GM18508 (cell line): ENCODE measurements at regions not wholly inside any gene's neighbourhood (a gene's known extent, or its start where the extent isn't known, plus 50 kb on each side); places are given as distances from the start of the nearest gene placed in this dataset.
"Not testable (repeated sequence)": the region's sequence is repeated elsewhere in the genome, so short reads cannot be mapped to it uniquely, and the experiment has no call there.

ENCODE experiments used
- ATAC-seq: cut with Tn5 transposase; IDR thresholded peaks from one replicate; pipeline ENCODE4 v1.9.1; 2021; ENCODE audit warnings: moderate number of reproducible peaks; ENCODE audit not compliant: insufficient read depth, unreplicated experiment

- ATAC-seq = no peak
Measured at GRCh38 chr9:86513429-86513828, 159.2 kb upstream of the TUT7 start.

DNA sequence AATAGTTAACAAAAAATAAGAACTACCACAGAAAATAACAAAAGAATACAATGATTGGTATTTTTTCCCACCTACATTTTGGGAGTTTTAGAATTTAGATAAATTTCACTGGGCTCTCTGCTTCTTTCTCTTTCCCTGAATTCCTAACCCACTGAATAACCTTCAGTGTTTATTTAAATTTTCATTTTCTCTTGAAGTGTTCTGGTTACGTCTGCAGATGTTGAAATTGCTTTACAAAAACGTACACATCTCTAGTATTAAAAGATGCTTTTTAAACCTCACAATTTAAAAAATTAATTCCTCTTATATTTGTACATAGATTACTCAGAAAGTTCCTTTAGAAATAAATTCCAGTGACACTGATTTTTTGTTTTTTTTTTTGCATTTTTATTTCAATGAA is 158.7 kb upstream of the TUT7 start:
- ATAC-seq = no peak

DNA sequence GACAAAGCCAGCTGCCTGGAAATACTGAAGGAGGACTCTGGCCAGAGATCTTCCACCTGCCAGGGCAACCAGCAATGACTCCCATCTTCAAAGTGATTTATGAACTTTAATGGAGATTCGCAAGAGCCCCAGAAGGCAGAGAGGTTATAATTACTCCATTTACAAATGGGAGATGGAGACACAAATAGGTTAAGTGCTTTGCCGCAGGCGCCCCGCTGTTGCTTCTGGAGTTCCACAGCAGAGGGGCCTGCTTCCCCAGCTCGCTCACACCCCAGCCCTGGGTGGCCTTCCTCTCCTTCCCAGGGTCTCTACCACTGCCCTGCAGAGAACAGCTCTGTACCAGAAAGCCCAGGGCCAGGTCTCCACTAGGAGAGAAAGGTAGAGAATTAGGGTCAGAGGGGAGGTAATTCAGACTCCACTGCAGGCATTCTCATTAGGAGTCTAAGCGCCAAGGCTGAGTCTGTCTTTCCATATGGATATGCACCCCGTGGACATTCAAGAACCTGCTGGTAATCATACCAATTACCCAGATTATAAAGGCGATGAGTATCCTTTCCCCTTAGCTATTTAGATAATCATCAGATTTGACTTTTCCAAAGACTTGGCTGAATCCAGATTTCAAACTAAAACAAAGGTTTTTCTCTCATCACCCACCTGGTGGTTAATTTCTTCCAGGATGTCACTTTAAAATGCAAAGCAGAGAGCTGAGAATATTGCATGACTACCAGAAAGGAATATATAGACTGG is 157.6 kb upstream of the TUT7 start:
- ATAC-seq = no peak

- ATAC-seq = peak; percentile 76
Measured at GRCh38 chr9:86508208-86508903, 154.1 kb upstream of the TUT7 start.

- ATAC-seq = no peak
Measured at GRCh38 chr9:86507212-86507630, 153.0 kb upstream of the TUT7 start.

DNA sequence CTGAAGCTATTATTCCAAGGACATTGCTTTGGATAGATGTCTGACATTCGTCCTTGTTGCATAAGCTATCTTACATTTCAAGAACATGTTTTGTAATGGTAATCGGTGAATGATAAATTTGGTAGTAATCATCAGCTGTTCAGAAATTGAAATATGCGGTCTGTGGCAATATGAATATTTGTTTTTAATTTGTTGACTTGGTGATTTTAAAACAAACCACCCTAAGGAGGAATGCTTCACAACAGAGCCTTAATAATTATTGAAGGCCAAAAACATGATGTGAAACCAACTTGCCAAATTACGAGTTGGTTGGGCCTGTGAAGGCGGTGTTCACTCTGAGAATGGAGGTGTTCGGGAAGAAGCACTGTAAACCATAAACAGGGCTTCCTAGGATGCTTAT is 149.7 kb upstream of the TUT7 start:
- ATAC-seq = no peak

GRCh38 chr9:86503314-86503713 is 149.1 kb upstream of the TUT7 start:
- no peak for ATAC-seq

DNA sequence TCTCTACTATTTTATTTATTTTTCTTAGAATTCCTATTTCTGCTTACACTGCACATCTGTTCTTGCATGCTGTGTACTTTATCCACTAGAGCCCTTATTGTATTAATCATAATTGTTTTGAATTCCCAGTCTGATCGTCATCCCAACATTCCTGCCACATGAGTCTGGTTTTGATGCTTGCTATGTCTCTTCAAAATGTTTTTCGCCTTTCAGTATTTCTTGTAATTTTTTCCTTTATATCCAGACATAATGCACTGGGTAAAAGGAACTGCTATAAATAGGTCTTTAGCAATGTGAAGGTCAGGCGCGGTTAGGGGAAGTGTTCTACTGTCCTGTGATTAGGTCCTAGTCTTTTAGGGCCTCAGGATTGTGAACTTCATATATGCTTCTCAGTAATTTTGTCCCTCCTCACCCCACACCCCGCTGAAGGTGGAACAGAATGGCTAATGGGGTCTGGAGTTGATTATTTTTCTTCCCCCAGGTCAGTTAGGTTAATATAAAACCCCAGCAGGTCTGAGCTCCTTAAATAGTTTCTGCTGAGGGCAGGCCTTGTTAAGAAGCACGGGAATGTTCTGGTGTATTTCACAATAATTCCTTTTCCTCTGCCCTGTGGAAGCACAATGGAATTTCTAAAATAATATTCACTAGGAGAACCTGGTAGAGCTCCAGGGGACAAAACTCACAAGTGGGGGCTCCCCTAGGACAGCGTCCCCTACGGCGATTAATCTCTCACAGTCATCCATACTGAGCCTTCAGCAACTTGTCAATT is 146.6 kb upstream of the TUT7 start:
- no peak for ATAC-seq

- no peak for ATAC-seq
Measured at GRCh38 chr9:86500031-86500430, 145.8 kb upstream of the TUT7 start.

- no peak for ATAC-seq
Measured at GRCh38 chr9:86494644-86495111, 140.5 kb upstream of the TUT7 start.

DNA sequence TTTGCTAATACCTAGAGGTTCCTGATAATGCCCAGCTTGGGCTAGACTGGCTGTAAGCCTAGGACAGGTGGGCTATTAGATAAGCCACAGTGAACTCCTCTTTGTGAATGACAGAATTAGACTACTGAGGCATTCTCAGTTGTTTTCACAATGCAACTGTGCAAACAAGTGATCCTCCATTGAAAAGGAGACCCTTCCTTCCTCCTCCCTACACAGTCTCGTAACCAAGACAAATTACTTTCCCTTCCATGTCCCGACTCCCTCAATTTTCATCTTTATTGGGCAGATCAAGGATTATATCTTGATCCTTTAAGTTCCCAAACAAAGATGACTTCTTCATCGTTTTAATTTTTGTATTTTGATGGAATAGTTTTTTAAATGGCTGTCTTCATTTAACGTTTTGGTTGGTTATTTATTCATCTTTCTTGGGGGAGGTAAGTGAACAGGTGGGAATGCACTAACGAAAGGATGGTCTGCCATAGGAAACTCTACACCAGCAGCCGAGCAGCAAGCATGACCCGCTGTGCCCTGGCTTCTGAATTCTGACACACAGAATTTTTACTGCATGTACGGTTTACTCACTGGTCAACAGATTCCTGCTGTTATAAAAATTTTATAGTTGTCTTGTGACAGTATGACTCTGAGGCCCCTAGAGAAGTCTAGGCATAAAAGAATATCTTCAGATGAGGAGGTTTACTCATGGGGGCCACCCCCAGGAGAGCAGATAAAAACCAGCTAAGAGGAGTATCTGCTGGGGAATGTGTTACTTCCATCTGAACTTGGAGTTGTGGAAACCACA is 137.5 kb upstream of the TUT7 start:
- no peak for ATAC-seq

DNA sequence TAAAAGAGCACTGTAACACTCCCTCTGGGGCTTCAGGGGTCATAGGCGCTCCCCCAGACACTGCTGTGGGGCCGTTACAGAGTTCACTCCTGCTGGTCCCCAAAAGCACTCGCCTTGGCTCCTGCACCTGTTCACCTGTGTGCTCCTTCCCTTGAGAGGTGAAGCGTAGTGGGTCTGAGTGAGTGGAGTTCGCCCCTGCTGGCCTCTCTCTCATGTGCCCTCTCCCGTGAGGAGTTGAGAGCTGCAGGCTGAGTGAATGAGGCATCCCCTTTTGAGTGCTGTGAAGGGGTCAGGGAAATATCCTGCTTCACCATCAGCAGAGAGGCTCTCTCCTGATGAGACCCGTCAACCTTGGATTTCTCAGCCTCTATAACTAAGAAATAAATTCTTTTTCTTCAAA is 134.6 kb upstream of the TUT7 start:
- no peak for ATAC-seq

GRCh38 chr9:86488345-86488744 is 134.1 kb upstream of the TUT7 start:
- no peak for ATAC-seq

DNA sequence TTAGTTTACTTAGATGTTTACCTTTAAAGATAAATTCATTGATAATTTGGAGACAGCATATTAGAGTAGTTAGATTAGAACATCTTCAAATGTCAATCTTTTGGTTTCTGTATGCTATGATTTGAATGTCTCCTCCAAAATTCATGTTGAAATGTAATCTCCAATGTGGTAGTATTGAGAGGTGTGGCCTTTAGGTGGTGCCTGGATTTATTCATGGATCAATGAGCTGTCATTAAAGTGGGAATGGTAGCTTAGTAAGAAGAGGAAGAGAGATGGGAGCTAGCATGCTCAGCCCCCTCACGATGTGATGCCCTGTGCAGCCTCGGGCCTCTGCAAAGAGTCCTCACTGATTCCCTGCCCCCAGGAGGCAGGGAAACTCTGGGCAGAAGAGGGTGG is 133.6 kb upstream of the TUT7 start:
- no peak for ATAC-seq

- ATAC-seq = no peak
Measured at GRCh38 chr9:86486891-86487837, 133.0 kb upstream of the TUT7 start.

DNA sequence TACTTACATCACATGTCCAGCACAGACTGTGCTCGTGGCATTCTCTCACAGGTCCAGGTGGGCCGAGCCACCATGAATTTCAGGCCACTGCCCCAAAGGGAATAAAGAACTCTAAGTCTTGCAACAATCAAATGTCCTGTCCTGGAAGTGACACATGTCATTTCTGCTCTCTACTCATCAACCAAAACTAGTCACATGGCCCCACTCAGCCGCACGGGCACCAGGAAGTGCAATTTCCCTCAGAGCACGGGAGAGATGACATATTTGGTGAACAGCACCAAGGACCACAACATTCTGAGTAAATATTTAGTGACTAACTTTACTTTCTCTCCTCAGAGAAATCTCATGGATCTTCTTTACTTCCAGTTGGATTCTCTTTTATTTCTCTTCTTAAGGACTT is 131.1 kb upstream of the TUT7 start:
- no peak for ATAC-seq

- ATAC-seq = no peak
Measured at GRCh38 chr9:86483496-86483895, 129.3 kb upstream of the TUT7 start.

- no peak for ATAC-seq
Measured at GRCh38 chr9:86481466-86481865, 127.3 kb upstream of the TUT7 start.

DNA sequence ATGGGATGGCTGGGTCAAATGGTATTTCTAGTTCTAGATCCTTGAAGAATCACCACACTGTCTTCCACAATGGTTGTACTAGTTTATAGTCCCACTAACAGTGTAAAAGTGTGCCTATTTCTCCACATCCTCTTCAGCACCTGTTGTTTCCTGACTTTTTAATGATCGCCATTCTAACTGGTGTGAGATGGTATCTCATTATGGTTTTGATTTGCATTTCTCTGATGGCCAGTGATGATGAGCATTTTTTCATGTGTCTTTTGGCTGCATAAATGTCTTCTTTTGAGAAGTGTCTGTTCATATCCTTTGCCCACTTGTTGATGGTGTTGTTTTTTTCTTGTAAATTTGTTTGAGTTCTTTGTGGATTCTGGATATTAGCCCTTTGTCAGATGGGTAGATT is 121.0 kb upstream of the TUT7 start:
- ATAC-seq = not testable (repeated sequence)
